ENCODE measurements at regions not wholly inside any gene's neighbourhood (a gene's known extent, or its start where the extent isn't known, plus 50 kb on each side); places are given as distances from the start of the nearest gene placed in this dataset.

DNA sequence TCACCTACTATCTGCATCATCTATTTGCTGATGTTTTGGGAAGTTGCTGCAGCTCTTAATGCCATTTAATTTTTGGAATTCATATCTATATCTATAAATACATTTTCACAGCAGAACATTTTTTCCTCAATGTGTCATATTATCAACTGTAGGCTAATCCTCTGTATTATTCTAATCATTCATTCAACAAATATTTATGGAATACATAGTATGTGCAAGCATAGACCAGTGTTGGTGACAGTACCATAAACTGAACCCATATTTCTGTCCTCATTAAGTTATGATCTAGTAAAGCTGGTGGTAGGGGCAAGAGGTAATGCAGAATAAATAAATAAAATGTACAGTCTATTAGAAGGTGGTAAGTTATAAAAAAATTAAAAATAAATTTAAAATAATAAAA, 585.3 kb upstream of the BCHE start:
- TF ChIP-seq, protein P1, sequence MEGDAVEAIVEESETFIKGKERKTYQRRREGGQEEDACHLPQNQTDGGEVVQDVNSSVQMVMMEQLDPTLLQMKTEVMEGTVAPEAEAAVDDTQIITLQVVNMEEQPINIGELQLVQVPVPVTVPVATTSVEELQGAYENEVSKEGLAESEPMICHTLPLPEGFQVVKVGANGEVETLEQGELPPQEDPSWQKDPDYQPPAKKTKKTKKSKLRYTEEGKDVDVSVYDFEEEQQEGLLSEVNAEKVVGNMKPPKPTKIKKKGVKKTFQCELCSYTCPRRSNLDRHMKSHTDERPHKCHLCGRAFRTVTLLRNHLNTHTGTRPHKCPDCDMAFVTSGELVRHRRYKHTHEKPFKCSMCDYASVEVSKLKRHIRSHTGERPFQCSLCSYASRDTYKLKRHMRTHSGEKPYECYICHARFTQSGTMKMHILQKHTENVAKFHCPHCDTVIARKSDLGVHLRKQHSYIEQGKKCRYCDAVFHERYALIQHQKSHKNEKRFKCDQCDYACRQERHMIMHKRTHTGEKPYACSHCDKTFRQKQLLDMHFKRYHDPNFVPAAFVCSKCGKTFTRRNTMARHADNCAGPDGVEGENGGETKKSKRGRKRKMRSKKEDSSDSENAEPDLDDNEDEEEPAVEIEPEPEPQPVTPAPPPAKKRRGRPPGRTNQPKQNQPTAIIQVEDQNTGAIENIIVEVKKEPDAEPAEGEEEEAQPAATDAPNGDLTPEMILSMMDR (IDR thresholded peaks at IDR 0.05), result no peak
- peaks cover 2% of the 10 kb centered on the region for H3K4me1 Mint-ChIP-seq (ENCODE audit: unreplicated experiment)
- H3K27me3 Mint-ChIP-seq (ENCODE audit: unreplicated experiment), result no peaks in the 10 kb centered on the region
- no peak overlapping the region for H3K27ac Mint-ChIP-seq (ENCODE audit: unreplicated experiment)
- no peak for DNase-seq (ENCODE audit: extremely low spot score, unreplicated experiment)
- no peaks in the 10 kb centered on the region for H3K36me3 Mint-ChIP-seq (ENCODE audit: unreplicated experiment)
- H3K9me3 Mint-ChIP-seq (ENCODE audit: unreplicated experiment), result peaks cover 11% of the 10 kb centered on the region
- no peak overlapping the region for H3K4me3 Mint-ChIP-seq (ENCODE audit: unreplicated experiment)

DNA sequence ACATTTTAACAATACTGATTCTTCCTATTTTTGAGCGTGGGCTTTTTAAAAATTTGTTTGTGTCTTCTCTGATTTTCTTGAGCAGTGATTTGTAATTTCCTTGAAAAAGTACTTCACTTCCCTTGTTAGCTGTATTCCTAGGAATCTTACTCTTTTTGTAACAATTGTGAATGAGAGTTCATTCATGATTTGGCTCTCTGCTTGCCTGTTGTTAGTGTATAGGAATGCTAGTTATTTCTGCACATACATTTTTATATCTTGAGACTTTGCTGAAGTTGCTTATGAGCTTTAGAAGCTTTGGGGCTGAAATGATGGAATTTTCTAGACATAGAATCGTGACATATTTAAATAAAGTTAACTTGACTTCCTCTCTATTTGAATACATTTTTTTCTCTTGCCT, 582.8 kb upstream of the BCHE start:
- H3K36me3 Mint-ChIP-seq (ENCODE audit: unreplicated experiment), result no peaks in the 10 kb centered on the region
- H3K9me3 Mint-ChIP-seq (ENCODE audit: unreplicated experiment), result peaks cover 11% of the 10 kb centered on the region
- no peak overlapping the region for H3K4me3 Mint-ChIP-seq (ENCODE audit: unreplicated experiment)
- no peak for DNase-seq (ENCODE audit: extremely low spot score, unreplicated experiment)
- H3K4me1 Mint-ChIP-seq (ENCODE audit: unreplicated experiment), result peaks cover 2% of the 10 kb centered on the region
- TF ChIP-seq, protein P1 (IDR thresholded peaks at IDR 0.05), result no peak
- peaks cover under 1% of the 10 kb centered on the region for H3K27me3 Mint-ChIP-seq (ENCODE audit: unreplicated experiment)
- no peak overlapping the region for H3K27ac Mint-ChIP-seq (ENCODE audit: unreplicated experiment)

DNA sequence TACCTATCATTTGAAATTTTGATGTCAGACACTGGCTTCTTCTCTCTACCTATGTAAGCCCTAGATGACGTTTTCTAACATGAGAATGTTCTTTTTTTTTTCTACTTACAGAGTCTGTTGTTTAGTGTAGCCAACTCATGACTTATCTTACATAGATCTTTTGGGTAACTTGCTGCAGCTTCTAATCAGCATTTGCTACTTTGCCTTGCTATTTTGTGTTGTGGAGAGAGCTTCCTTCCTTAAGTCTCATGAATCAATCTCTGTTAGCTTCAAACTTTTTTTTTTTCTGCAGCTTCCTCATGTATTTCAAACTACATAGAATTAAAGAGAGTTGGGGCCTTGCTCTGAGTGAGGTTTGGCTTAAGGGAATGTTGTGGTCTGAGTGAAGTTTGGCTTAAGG, 568.7 kb upstream of the BCHE start:
- H3K9me3 Mint-ChIP-seq (ENCODE audit: unreplicated experiment), result no peaks in the 10 kb centered on the region
- H3K36me3 Mint-ChIP-seq (ENCODE audit: unreplicated experiment), result no peaks in the 10 kb centered on the region
- DNase-seq (ENCODE audit: extremely low spot score, unreplicated experiment), result no peak
- H3K4me3 Mint-ChIP-seq (ENCODE audit: unreplicated experiment), result no peak overlapping the region
- H3K4me1 Mint-ChIP-seq (ENCODE audit: unreplicated experiment), result no peaks in the 10 kb centered on the region
- peaks cover 2% of the 10 kb centered on the region for H3K27me3 Mint-ChIP-seq (ENCODE audit: unreplicated experiment)
- no peak overlapping the region for H3K27ac Mint-ChIP-seq (ENCODE audit: unreplicated experiment)
- TF ChIP-seq, protein P1 (IDR thresholded peaks at IDR 0.05), result no peak

DNA sequence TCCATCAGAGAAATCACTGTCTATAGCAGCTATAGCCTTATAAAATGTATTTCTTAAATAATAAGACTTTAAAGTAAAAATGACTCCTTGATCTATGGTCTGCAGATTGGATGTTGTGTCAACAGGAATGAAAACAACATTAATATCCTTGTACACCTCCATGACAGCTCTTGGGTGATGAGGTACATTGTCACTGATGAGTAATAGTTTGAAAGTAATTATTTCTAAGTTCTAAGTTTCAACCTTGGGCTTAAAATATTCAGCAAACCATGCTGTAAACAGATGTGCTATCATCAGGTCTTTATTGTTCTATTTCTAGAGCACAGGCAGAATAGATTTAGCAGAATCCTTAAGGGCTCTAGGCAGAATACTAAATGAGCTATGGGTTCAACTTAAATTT, 568.2 kb upstream of the BCHE start:
- no peak overlapping the region for H3K27ac Mint-ChIP-seq (ENCODE audit: unreplicated experiment)
- no peak for DNase-seq (ENCODE audit: extremely low spot score, unreplicated experiment)
- peaks cover 2% of the 10 kb centered on the region for H3K27me3 Mint-ChIP-seq (ENCODE audit: unreplicated experiment)
- TF ChIP-seq, protein P1 (IDR thresholded peaks at IDR 0.05), result no peak
- no peaks in the 10 kb centered on the region for H3K36me3 Mint-ChIP-seq (ENCODE audit: unreplicated experiment)
- no peaks in the 10 kb centered on the region for H3K9me3 Mint-ChIP-seq (ENCODE audit: unreplicated experiment)
- no peak overlapping the region for H3K4me3 Mint-ChIP-seq (ENCODE audit: unreplicated experiment)
- no peaks in the 10 kb centered on the region for H3K4me1 Mint-ChIP-seq (ENCODE audit: unreplicated experiment)

DNA sequence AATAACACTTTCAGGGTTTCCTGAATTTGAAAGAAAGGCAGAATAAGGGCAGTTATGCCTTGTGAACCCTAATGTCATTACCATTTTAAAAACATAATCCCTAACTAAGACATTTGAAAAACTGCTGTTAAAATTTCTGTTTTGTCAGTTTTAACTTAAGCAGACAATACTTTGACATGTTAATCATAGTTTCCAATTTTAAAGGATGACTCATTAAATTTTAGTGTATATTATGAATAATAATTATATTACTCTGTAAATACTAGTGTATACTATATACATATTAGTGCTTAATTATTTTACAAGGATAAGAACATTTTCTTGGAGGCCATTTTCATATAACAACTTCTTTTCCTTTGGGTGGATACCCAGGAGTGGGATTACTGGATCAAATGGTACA, 553.1 kb upstream of the BCHE start:
- Mint-ChIP-seq H3K27me3 (ENCODE audit: unreplicated experiment) (no peaks in the 10 kb centered on the region), H3K4me1 (ENCODE audit: unreplicated experiment) (no peaks in the 10 kb centered on the region), H3K27ac (ENCODE audit: unreplicated experiment) (no peak overlapping the region), H3K9me3 (ENCODE audit: unreplicated experiment) (no peaks in the 10 kb centered on the region), H3K4me3 (ENCODE audit: unreplicated experiment) (no peak overlapping the region), H3K36me3 (ENCODE audit: unreplicated experiment) (no peaks in the 10 kb centered on the region)
- TF ChIP-seq, protein P1 (IDR thresholded peaks at IDR 0.05), result no peak
- DNase-seq (ENCODE audit: extremely low spot score, unreplicated experiment), result no peak

All from osteocyte (in vitro differentiated cells).